ENCODE measurements at regions not wholly inside any gene's neighbourhood (a gene's known extent, or its start where the extent isn't known, plus 50 kb on each side); places are given as distances from the start of the nearest gene placed in this dataset.

- TF ChIP-seq ATF2 (tag by site-specific recombination; IDR thresholded peaks at IDR 0.05; ENCODE audit: low read depth) = no peak
- no peak for TF ChIP-seq GLI2 (tag by site-specific recombination; IDR thresholded peaks at IDR 0.05; ENCODE audit: borderline replicate concordance, low read depth)
- no peak for TF ChIP-seq OVOL3 (tag by site-specific recombination; IDR thresholded peaks at IDR 0.05)
- no peak for TF ChIP-seq ZNF558 (tag by site-specific recombination; IDR thresholded peaks at IDR 0.05)
- no peak for TF ChIP-seq GLIS2 (tag by site-specific recombination; IDR thresholded peaks at IDR 0.05)
- TF ChIP-seq BCL11B (tag by site-specific recombination; IDR thresholded peaks at IDR 0.05; ENCODE audit: low read depth) = no peak
- no peak for TF ChIP-seq ZNF548 (tag by site-specific recombination; IDR thresholded peaks at IDR 0.05)
- TF ChIP-seq ZNF121 (tag by site-specific recombination; IDR thresholded peaks at IDR 0.05) = no peak
- no peak for TF ChIP-seq GFI1B (tag by site-specific recombination; IDR thresholded peaks at IDR 0.05)
- TF ChIP-seq ZNF114 (tag by site-specific recombination; IDR thresholded peaks at IDR 0.05) = no peak
Measured at GRCh38 chr14:82052778-82053177, 519.1 kb upstream of the SEL1L start (continued).

- ChIA-PET POLR2A (no interaction called here), CTCF (interaction anchor here (0.6 to 0.7 kb wide), 2 partner anchors 105 to 524 kb away, joined by 3 to 4 read pairs; no protein-coding TSS in a partner anchor)
- no peak overlapping the region for H3K4me3 ChIP-seq (ENCODE audit: low read depth, low read length)
- no peak overlapping the region for H3K27ac ChIP-seq (ENCODE audit: extremely low read depth, low read depth, low read length)
- H3K9me3 ChIP-seq (ENCODE audit: control insufficient read depth, insufficient read depth, low read depth, low read length) = no peaks in the 10 kb centered on the region
- H3K4me1 ChIP-seq (ENCODE audit: control insufficient read depth, insufficient read depth, low read length) = no peaks in the 10 kb centered on the region
- H3K36me3 ChIP-seq (ENCODE audit: control insufficient read depth in 2 of 2, insufficient read depth in 1 of 2, low read length in 2 of 2) = no peaks in the 10 kb centered on the region
- TF ChIP-seq GLIS1 (tag by site-specific recombination; IDR thresholded peaks at IDR 0.05) (no peak), ZNF701 (tag by site-specific recombination; IDR thresholded peaks at IDR 0.05) (no peak), ZNF677 (tag by site-specific recombination; IDR thresholded peaks at IDR 0.05) (no peak), ZNF16 (tag by site-specific recombination; IDR thresholded peaks at IDR 0.05; ENCODE audit: low read depth) (no peak), ZNF544 (tag by site-specific recombination; IDR thresholded peaks at IDR 0.05) (no peak), ZFP41 (tag by site-specific recombination; IDR thresholded peaks at IDR 0.05; ENCODE audit: borderline replicate concordance) (no peak), ZNF571 (tag by site-specific recombination; IDR thresholded peaks at IDR 0.05) (no peak), PRDM2 (tag by site-specific recombination; IDR thresholded peaks at IDR 0.05; ENCODE audit: borderline replicate concordance) (no peak), ZSCAN18 (tag by site-specific recombination; IDR thresholded peaks at IDR 0.05) (no peak), TRIM28 (IDR thresholded peaks at IDR 0.05; ENCODE audit: borderline replicate concordance, low read length) (no peak), ZNF785 (tag by site-specific recombination; IDR thresholded peaks at IDR 0.05) (no peak), ZNF121 (tag by site-specific recombination; IDR thresholded peaks at IDR 0.05) (no peak), KLF7 (tag by site-specific recombination; IDR thresholded peaks at IDR 0.05; ENCODE audit: borderline replicate concordance) (no peak), ZNF624 (tag by site-specific recombination; IDR thresholded peaks at IDR 0.05) (no peak), GLI4 (tag by site-specific recombination; IDR thresholded peaks at IDR 0.05) (no peak), ELK4 (IDR thresholded peaks at IDR 0.05; ENCODE audit: borderline replicate concordance, low read depth, low read length) (no peak), MZF1 (tag by site-specific recombination; IDR thresholded peaks at IDR 0.05; ENCODE audit: borderline replicate concordance) (no peak), ZNF449 (tag by site-specific recombination; IDR thresholded peaks at IDR 0.05) (no peak)
Measured at GRCh38 chr14:82055515-82056115, 522.0 kb upstream of the SEL1L start.
